GM21786 (cell line): ENCODE measurements at regions not wholly inside any gene's neighbourhood (a gene's known extent, or its start where the extent isn't known, plus 50 kb on each side); places are given as distances from the start of the nearest gene placed in this dataset.
A peak's percentile ranks its signal among the peaks of the same experiment; 100 is the strongest.
"Not testable (repeated sequence)": the region's sequence is repeated elsewhere in the genome, so short reads cannot be mapped to it uniquely, and the experiment has no call there.

Experiments used
- ATAC-seq: cut with Tn5 transposase; IDR thresholded peaks from one replicate; pipeline ENCODE4 v1.9.1; 2021; ENCODE audit not compliant: unreplicated experiment

DNA sequence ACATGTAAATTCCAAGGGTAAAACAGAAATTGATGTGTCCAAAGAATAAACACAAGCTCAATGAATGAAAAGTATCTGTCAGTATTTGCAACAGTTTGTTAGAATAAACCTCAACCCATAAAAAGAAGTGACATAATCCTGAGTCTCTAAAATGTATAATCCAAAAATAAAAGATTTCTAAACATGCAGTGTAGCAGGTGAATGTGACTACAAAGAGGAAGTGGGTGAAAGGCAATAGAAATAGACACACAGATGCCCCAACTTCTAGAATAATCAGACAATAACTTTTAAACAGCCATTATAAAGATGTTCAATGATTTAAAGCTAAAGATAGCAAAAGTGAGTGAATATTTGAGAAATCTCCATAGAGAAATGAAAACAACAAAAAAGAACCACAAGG lies 1009.2 kb upstream of the GJE1 start:
- no peak for ATAC-seq

DNA sequence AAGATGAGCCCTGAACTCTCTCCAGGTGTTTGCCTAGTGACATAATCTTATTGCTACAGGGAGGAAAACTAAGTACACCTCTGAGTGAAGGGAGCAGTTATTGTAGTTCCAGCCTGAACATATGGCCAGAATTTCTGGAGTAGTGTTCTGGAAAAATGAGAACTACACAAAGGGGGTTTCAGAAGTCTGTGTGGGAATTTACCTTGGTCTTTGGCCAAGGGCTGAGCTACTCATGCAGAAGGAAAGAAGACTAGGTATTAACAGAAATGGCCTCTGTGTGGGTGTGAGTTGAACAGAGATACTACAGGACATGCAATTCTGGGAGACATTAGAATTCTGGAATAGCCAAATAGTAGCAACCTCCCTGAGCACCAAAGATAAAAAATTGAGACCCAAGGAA lies 1009.7 kb upstream of the GJE1 start:
- ATAC-seq = no peak

DNA sequence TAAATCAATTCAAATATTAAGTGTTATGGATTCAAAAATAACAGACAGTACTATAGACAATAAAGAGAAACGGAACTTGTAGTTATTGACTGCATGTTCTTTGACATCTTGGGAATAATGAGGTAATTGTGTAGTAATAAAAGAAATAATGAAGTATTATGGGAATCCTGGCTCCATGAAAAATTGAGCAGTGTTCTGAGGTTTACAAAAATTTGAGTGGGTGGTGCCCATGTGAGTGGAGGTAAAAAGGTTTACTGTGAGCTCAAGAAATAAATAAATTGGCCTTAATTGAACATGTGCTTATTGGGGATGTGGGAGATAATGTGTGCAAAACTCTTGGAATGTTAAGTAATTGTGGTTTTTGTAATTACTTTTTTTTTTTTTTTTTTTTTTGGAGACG lies 1013.7 kb upstream of the GJE1 start:
- ATAC-seq = no peak

DNA sequence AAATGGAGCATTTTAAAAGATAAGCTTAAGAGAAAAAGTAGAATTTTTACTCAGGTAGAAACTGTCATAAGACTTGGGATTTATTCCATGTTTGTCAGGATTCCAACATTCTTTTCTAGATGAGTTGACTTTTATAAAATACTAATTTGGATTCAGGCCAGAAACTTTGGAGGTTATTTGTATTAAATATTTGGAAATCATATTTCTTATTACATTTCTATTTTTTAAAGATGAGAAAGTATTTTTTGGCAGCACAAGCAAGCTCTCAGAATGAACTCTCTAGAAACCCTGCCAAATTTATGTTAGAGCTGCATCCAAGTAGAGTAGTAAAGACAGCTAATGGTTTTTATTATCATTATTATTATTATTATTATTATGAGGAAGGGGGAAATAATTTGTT lies 1014.9 kb upstream of the GJE1 start:
- no peak for ATAC-seq

DNA sequence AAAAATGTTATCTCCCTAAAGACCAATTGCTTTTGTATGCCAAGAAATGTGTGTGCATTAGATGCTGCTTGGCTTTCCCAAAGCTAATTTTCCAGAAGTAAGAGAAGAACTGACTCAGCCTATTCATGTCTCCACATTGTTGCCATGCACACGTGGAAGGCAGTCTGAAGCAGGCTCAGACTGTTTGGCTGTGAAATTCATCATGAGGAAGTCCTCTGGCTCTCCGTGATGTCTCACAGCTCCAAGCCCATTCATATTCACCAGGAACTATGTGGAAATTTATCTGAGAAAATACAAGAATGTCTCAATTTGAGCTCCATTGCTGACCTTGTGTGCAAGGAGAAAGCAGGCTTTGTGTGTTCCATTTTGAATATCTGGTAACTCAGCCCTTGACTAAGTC lies 1022.2 kb upstream of the GJE1 start:
- no peak for ATAC-seq

DNA sequence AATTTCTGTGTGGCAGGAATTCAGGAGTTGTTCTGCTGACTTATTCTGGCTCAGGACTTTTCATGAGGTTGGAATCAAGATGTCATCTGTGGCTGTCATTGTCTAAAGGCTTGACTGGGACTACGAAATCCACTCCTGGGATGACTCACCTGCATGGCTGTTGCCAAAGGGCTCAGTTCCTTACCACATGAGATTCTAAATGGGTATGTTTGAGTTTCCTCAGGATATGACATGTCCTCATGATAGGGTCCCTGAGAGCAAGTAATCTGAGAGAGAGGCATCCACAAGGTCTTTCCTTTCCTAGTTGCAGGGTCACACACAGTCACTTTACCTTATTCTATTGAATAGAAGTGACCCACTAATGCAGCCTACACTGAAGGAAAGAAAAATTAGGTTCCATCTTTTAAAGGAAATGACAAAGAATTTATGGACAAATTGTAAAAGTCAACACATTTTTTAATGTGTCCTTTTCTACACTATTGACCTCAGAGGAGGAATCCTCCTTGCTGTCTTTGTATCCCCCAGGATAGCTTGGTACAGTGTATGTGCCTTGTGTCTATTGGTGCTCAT lies 1025.0 kb upstream of the GJE1 start:
- no peak for ATAC-seq

DNA sequence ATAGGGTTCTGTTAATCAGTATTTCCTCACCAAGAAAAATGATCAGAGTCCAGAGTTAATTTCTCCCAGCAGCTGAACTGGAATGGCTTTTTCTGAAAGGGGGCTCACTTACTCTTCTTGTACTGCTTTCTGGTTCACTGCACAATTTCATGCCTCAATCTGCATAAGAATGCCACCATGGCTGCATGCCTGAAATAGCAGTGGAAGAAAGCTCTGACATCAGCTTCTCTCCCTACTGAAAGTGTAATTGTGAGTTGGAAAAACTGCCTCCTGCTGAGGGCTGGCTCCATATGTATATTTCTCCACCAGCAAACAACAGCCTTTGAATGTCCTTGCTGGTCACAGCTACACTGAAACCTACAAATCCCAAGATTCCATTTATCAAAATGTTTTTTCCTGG lies 1027.2 kb upstream of the GJE1 start:
- no peak for ATAC-seq

DNA sequence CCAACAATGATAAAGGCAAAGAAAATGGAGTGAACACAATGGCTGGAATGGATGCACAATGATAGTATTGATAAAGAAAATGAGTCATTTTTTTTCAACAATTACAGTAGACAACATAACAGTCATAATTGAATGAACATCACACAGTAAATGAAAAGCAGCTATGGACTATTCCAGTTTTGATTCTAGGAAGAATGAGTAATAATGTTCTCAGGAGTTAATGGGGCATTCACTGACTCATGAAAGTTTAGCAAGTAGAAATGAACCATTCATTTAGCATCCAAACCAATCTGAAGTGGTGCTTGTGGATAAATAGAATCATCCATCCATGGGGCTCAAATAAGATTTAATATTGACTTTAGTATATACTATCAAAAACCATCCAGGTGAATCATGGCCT lies 1029.5 kb upstream of the GJE1 start:
- no peak for ATAC-seq

DNA sequence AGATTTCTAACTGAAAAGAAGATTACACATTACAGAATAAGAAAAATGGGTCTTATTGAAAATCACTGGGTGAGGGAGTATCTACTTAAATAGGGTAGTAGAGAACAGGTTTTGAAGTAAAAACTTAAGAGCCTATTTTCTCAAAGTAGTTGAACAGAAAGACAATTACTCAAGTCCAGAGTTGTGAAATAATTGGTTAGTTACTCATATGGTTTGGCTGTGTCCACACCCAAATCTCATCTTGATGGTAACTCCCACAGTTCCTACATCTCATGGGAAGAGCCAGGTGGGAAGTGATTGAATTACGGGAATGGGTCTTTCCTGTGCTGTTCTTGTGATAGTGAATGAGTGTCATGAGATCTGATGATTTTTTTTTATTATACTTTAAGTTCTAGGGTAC lies 1035.3 kb upstream of the GJE1 start:
- ATAC-seq = no peak

DNA sequence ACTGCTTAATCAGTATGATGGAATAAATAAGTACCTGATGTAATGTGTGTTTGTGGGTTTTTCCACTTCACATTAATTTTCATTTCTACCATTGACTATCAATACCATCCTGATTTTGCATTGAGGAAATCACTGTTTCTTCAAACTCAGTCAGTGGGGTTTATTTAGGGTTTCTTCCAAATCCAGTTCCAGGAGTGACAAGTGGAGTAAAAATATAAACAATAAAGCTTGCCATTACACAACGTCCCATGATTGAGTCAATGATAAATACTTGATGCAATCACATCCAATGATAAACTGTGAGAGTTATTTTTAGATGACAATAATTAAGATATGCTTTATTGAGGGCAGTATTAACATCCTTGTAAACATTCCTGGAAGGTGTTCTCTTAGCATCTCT lies 1037.4 kb upstream of the GJE1 start:
- no peak for ATAC-seq

DNA sequence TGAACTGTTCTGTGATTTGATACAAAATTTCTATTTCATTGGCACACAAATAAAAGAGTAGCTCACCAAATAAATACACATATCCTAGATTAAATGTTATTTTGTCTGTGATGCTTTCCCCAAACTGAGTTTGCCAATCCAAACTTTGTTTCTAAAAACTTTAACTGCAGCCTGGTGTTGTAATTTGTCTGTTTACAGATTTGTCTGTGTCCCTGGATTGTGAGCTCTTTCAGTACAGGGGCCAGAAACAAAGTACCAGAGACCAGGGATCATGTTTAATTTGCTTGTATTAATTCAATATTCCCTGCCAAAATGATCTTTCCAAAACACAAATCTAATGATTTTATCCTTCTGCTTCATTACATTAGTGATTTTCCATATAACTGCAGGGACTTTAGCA lies 1044.6 kb upstream of the GJE1 start:
- no peak for ATAC-seq

DNA sequence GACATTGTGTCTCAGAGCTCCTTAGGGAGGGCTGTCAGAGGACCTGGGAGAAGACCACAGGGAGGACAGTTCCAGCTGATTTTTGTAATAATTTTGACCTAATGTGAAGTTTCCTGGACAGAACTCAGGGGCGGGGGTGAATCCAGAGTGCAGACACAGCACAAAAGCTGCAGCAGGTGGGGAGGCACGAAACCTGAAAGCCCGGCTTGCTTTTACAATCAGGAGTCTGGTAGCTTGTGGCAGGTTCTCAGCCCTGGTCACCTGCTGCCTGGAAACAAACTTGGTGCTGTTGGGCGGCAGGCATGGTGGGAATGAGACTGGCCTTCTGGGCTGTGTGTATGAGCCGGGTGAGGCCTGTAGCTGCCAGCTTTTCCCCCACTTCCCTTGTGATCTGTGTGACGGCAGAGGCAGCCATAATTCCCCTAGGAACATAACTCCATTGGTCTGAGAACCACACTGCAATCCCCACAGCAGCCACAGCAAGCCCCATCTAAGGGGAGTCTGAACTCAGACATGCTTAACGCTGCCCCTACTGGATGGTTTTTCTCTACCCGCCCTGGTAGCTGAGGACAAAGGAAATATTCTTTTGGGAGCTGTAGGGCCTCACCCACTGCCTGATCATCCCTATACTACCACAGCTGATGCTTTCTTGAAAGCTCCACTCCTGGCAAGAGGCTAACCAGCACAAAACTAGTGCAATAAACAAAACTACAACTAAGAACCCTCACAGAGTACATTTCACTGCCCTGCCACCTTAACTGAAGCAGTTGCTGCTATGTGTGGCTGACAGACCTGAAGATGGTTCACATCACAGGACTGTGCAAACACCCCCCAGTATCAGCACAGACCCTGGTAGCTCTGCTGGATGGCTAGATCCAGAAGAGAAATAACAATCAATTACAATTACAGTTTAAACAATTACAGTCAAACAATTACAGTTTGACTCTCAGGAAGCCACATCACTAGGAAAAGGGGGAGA lies 1055.1 kb upstream of the GJE1 start:
- ATAC-seq = peak; percentile 96

DNA sequence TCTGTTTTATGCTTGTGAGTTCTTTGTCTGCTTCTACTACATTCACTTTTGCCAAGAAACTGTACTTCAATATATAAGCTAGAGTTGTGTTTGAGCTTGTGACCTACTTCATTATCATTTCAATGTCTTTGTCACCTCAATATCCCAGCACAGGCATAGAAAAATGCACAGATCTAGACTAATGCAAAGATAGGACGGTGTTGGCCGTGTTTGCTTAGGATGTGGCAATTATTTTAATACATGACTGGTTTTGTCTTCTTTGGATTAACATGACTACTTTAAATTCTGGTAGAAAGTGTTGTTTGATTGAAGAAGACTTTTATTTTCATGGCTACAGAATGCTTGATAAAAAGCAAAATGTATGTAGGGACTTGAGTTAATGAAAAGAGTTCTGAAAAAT lies 1075.0 kb upstream of the GJE1 start:
- ATAC-seq = no peak

DNA sequence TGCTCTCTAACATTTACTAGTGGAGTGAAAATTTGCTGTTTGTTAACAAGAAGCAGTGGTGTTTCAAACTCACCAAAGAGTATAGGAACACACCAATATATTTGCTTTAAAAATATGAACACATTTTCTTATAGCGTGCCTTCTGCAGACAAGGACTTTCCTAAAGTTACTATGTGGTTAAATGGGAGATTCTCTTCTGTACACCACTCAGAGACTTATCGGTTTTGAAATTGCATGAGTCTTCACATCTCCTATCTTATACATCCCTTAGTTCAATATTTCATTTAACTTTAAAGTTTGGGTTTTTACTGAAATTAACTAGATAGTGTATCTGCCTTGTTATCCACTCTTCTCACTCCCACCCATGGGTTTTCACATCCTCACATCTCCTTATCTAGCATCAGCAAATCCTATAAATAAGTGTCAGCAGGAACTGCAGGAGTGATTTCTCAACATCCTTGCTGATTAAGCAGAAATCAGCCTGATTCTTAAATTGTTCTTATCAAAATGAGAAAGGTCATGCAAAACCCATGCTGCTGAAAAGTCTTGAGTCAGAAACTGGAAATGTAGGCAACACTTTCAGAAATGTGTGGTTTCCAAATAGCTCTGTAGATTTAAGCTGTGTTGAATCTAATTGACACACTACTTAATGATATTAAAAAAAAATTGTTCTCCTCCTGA lies 1075.6 kb upstream of the GJE1 start:
- no peak for ATAC-seq

DNA sequence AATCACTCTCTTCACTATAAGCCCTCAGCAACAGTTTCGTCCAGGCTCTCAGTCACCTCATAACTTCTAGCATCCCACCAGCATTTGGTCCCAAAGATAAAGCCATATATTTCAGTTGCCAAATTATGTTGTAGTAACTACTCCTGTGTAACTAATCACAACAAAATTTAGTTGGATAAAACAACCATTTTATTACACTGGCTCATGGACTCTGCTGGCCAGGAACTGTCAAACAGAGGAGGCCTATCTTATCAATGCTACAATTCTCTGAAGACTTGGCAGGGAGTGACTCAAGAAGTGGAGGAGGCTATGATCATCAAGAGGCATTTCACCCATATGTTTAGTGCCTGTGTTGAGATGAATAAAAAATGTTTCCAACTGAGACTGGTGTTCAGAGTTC lies 1082.3 kb upstream of the GJE1 start:
- no peak for ATAC-seq

DNA sequence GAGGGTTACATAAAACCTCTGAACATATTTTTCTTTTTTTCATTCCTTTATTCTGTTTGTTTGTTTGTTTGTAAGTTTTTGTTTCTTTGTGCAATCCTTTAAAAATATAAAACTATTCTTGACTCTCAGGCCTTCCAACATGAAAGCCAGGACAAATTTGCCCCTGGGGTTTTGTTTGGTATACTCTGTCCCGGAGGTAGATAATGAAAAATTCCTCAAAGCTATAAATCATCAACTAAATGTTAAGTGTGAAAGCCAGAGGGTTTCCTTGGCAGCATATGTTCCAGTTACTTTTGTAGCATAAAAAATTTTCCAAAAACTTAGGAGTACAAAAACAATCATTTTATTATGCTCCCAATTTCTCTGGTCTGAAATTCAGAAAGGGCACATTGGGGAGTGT lies 1084.3 kb upstream of the GJE1 start:
- no peak for ATAC-seq

DNA sequence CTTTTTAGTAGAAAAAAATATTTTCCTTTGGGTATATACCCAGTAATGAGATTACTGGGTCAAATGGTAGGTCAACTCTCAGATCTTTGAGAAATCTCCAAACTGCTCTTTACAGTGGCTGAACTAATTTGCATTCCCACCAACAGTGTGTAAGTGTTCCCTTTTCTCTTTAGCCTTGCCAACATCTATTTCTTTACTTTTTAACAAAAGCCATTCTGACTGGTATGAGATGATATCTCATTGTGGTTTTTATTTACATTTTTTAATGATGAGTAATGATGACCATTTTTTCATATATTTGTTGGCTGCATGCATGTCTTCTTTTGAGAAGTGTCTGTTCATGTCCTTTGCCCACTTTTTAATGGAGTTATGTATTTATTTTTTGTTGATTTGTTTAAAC lies 1086.2 kb upstream of the GJE1 start:
- not testable (repeated sequence) for ATAC-seq

DNA sequence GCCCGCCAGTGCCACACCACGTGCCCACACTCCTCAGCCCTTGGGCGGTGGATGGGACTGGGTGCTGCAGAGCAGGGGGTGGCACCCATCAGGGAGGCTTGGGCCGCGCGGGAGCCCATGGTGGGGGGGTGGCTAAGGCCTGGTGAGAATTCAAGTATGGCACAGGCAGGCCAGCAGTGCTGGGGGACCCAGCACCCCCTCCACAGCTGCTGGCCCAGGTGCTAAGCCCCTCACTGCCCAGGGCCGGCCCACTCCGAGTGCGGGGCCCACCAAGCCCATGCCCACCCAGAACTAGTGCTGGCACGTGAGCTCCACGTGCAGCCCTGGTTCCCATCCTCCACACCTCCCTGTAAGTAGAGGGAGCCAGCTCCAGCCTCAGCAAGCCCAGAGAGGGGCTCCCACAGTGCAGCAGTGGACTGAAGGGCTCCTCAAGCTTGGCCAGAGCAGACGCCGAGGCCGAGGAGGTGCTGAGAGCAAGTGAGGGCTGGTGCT lies 1091.1 kb upstream of the GJE1 start:
- ATAC-seq = no peak

DNA sequence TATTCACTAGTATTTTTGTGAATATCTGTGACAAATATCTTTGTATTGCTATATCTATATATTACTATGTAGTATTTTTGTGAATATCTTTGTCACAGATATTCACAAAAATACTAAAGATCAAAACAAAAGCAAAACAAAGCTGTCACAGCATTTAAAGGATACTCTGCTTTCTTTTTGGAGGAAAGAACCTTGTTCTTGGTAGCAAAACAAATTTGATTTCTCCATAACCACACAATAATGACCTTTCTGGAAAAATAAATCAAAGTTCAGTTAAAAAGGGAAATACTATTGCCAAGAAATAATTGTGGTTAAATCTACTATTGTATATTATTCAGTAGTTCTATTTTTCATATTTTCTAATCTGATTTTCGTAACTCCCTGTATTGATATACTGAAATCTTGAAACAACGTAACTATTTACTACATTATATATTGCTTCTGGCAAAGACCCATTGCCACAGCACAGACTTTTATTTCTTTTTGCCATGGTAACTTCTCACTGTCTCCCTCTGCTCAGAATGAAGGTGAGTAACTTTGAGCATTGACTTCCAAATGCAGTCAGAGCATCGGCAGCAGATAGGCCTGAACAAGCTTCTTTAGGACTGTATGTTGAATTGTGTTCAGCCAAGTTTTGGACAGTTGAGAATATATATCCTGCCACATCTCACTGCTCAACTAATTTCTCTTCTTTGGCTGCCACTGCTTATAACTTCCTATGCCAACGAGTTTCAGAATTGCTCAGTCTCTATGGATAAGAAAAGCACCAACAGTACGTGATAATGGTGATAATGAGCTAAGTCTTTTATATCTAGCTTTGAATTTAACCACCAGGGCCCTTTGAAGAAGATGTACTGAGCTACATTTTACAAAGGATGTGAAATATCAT lies 1097.2 kb upstream of the GJE1 start:
- ATAC-seq = no peak

DNA sequence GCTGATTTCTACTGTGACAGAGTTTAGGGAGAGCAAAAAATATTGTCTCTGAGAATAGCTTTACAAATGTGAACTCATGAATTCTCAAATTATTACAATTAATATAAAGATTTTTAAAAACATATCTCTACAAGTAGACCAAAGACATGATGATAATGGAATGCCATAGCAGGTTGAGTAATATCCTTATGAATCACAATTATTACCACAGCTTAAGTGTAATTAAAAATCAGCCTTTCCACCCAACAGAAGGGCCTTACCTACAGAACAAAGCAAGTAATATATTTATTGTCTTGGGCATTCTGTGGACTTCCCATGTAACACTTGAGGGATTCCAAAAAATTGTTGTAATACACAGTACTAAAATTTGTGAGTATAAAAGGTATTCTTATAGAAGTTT lies 1099.6 kb upstream of the GJE1 start:
- ATAC-seq = no peak

DNA sequence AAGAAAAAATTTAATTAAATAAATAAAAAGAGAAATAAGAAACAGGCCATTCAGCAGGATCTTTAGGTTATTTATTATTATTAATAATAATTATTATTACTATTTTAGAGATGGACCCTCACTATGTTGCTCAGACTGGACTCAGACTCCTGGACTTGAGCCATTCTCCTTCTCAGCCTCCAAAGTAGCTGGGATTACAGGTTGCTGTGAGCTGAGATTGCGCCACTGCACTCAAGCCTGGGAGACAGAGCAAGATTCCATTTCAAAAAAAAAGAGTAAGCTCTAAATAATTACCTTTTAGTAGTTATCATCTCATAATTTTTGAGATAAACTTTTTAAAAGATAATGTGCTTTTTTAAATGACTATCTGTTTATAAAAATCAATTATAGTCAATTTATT lies 1102.8 kb upstream of the GJE1 start:
- no peak for ATAC-seq
